K562 (cell line): ENCODE measurements at regions not wholly inside any gene's neighbourhood (a gene's known extent, or its start where the extent isn't known, plus 50 kb on each side); places are given as distances from the start of the nearest gene placed in this dataset.

Source experiments
- ATAC-seq: fragments of 200-7000 bp; cut with Tn5 transposase; 3 replicates; pipeline ENCODE4 v1.9.1; 2020; ENCODE audit warnings: moderate library complexity
- BruUV-seq: library from RNA; stranded (reverse); fragments of 400-500 nt; replicated peaks from 2 replicates; lab custom pipeline; 2021; lab: Mats Ljungman, UMichigan
- CTCF ChIA-PET: fragments of 300-600 bp; formaldehyde crosslinking; extraction: SDS; loops from one replicate; lab custom pipeline; 2021; ENCODE audit warnings: low intra/inter-chr PET ratio; lab: Yijun Ruan, JAX
- POLR2A ChIA-PET: fragments of 300-600, 350-650 bp; sonication (Branson Sonifier 250); formaldehyde crosslinking; extraction: SDS; loops from one replicate; lab custom pipeline; 2021; ENCODE audit warnings: antibody characterized with exemption, inconsistent platforms; lab: Yijun Ruan, JAX
- DNase-seq, 4 experiments: peaks; one replicate each; pipeline versions ENCODE4 v3.0.0 to v3.0.0-alpha.2; 2011 to 2018; ENCODE audit warnings: low spot score in 3 of 4, mixed read lengths in 3 of 4; ENCODE audit errors: extremely low read depth in 1 of 4
- FAIRE-seq: peaks from 2 replicates; lab custom pipeline; 2011; peaks lifted over from hg19 to GRCh38; lab: Jason Lieb, UNC
- H2AFZ ChIP-seq: 2 replicates; pipeline ENCODE4 v1.6.0; 2011; ENCODE audit warnings: low read depth, low read length, control low read depth, inconsistent platforms
- H3K27ac ChIP-seq: fragments of 200-600 bp; 3 replicates; pipeline ENCODE4 v1.8.0; 2011; ENCODE audit warnings: low read depth, mild to moderate bottlenecking, control low read depth, inconsistent platforms, low read length, moderate library complexity, mixed read lengths; ENCODE audit errors: extremely low read depth
- H3K27me3 ChIP-seq, 2 experiments: fragments of 300-600 bp in 1 of 2; 2 replicates in 1 of 2; 3 replicates in 1 of 2; pipeline versions ENCODE4 v1.6.0 to v1.8.0; 2011; ENCODE audit warnings: inconsistent platforms in 2 of 2, low read length in 2 of 2, mild to moderate bottlenecking in 1 of 2, mixed read lengths in 1 of 2, moderate library complexity in 1 of 2; ENCODE audit not compliant: control insufficient read depth in 2 of 2, insufficient read depth in 2 of 2
- H3K36me3 ChIP-seq: fragments of 300-600 bp; 3 replicates; pipeline ENCODE4 v1.8.0; 2011; ENCODE audit warnings: mild to moderate bottlenecking, low read length, inconsistent platforms; ENCODE audit not compliant: control insufficient read depth, insufficient read depth
- H3K4me1 ChIP-seq, 2 experiments: fragments of 200-600 bp in 1 of 2; replicated peaks in 1 of 2; 2 replicates in 1 of 2; 3 replicates in 1 of 2; pipeline versions ENCODE4 v1.5.1 to v1.8.0; 2011; ENCODE audit warnings: inconsistent platforms in 2 of 2, low read length in 2 of 2, mild to moderate bottlenecking in 1 of 2, mixed read lengths in 1 of 2, moderate library complexity in 1 of 2; ENCODE audit not compliant: control insufficient read depth in 2 of 2, insufficient read depth in 2 of 2
- H3K4me2 ChIP-seq: 2 replicates; pipeline ENCODE4 v1.6.1; 2011; ENCODE audit warnings: low read length, control low read depth, inconsistent platforms, mixed read lengths; ENCODE audit not compliant: insufficient read depth
- H3K4me3 ChIP-seq: fragments of 200-600 bp; sonication (generic), shearing (Covaris generic); 2 replicates; pipeline ENCODE4 v1.5.1; 2016; ENCODE audit warnings: control low read depth, inconsistent platforms
- H3K79me2 ChIP-seq: fragments of 200-600 bp; 3 replicates; pipeline ENCODE4 v1.8.0; 2011; ENCODE audit warnings: low read length, inconsistent platforms; ENCODE audit not compliant: control insufficient read depth, insufficient read depth
- H3K9ac ChIP-seq, 2 experiments: 2 replicates each; pipeline versions ENCODE4 v1.6.0 to v1.6.1; 2011; ENCODE audit warnings: low read depth in 2 of 2, low read length in 2 of 2, control low read depth in 1 of 2, inconsistent platforms in 1 of 2, mild to moderate bottlenecking in 1 of 2, mixed read lengths in 1 of 2; ENCODE audit not compliant: insufficient read depth in 1 of 2
- H3K9me1 ChIP-seq: one replicate; pipeline ENCODE4 v1.6.0; 2011; ENCODE audit warnings: inconsistent platforms, mild to moderate bottlenecking, low read length, moderate library complexity; ENCODE audit not compliant: control insufficient read depth, insufficient read depth
- H3K9me3 ChIP-seq: replicated peaks from 2 replicates; pipeline ENCODE4 v1.5.1; 2011; ENCODE audit warnings: low read depth, low read length, inconsistent platforms; ENCODE audit not compliant: control insufficient read depth, insufficient read depth
- H4K20me1 ChIP-seq: replicated peaks from 2 replicates; pipeline ENCODE4 v1.6.1; 2011; ENCODE audit warnings: low read length, inconsistent platforms, mixed read lengths; ENCODE audit not compliant: control insufficient read depth, insufficient read depth
- ARID1B ChIP-seq: fragments of 450-650 bp; IDR thresholded peaks from 2 replicates; pipeline ENCODE4 v1.6.1; 2016; ENCODE audit warnings: antibody characterized with exemption, mild to moderate bottlenecking, inconsistent platforms
- ATF4 ChIP-seq: fragments of 450-650 bp; formaldehyde crosslinking; IDR thresholded peaks from 2 replicates; pipeline ENCODE4 v1.4.0; 2022; ENCODE audit warnings: mild to moderate bottlenecking, moderate library complexity
- CCAR2 ChIP-seq: fragments of 200-400 bp; formaldehyde crosslinking; IDR thresholded peaks from 2 replicates; pipeline ENCODE4 v1.6.1; 2017; ENCODE audit warnings: mild to moderate bottlenecking, low read depth, low read length
- ERF ChIP-seq: fragments of 450-650 bp; formaldehyde crosslinking; IDR thresholded peaks from 2 replicates; pipeline ENCODE4 v1.4.0; 2020; ENCODE audit warnings: mild to moderate bottlenecking, mixed read lengths
- HNRNPUL1 ChIP-seq: fragments of 200-400 bp; formaldehyde crosslinking; IDR thresholded peaks from 2 replicates; pipeline ENCODE4 v1.6.1; 2017; ENCODE audit warnings: low read length
- ID3 ChIP-seq, 2 experiments: fragments of 250-450 bp in 1 of 2; fragments of 450-650 bp in 1 of 2; sonication (Bioruptor Pico) in 1 of 2; IDR thresholded peaks; 2 replicates each; pipeline versions ENCODE4 v1.6.1 to v1.8.0; 2016 to 2021; ENCODE audit warnings: mild to moderate bottlenecking in 2 of 2, moderate library complexity in 2 of 2, missing compliant biosample characterization in 1 of 2, missing genetic modification characterization in 1 of 2
- MYC ChIP-seq, 2 experiments: fragments of 250-450 bp in 1 of 2; sonication (Bioruptor Pico) in 1 of 2; IDR thresholded peaks; 2 replicates each; pipeline versions ENCODE4 v1.5.1 to v1.6.1; 2012 to 2021; ENCODE audit warnings: low read depth in 2 of 2, borderline replicate concordance in 1 of 2, improper control_type of control experiment in 1 of 2, low read length in 1 of 2, mild to moderate bottlenecking in 1 of 2, moderate library complexity in 1 of 2
- ZBTB40 ChIP-seq, 2 experiments: fragments of 450-650 bp in 1 of 2; sonication (generic) in 1 of 2; formaldehyde crosslinking in 1 of 2; IDR thresholded peaks; 2 replicates each; pipeline versions ENCODE4 v1.7.1 to v1.9.0; 2016 to 2022; ENCODE audit warnings: inconsistent platforms in 1 of 2, mild to moderate bottlenecking in 1 of 2, missing genetic modification reagents in 1 of 2
- ZEB2 ChIP-seq: fragments of 450-650 bp; IDR thresholded peaks from 2 replicates; pipeline ENCODE4 v1.6.1; 2016
- ZKSCAN8 ChIP-seq: fragments of 200-800 bp; sonication (Bioruptor generic); IDR thresholded peaks from 2 replicates; pipeline ENCODE4 v1.6.1; 2016; ENCODE audit warnings: missing genetic modification characterization, missing compliant biosample characterization
- ZNF175 ChIP-seq: fragments of 200-800 bp; sonication (Bioruptor generic); IDR thresholded peaks from 2 replicates; pipeline ENCODE4 v1.6.1; 2016; ENCODE audit warnings: low read depth, mild to moderate bottlenecking, missing genetic modification characterization, missing compliant biosample characterization
- ZNF408 ChIP-seq: fragments of 250-450 bp; sonication (Bioruptor Pico); IDR thresholded peaks from 2 replicates; pipeline ENCODE4 v1.4.0; 2020; ENCODE audit warnings: low read depth, mild to moderate bottlenecking, moderate library complexity
- WGBS: fragments of 100-300 bp; shearing (Covaris generic); methylation state at CpG from one replicate; pipeline ENCODE4 v1.1.6; 2016; ENCODE audit warnings: low coverage, mixed read lengths; ENCODE audit not compliant: insufficient coverage; ENCODE audit errors: missing lambda C conversion rate; 5-methylcytosine and 5-hydroxymethylcytosine counted together
- in situ Hi-C: fragments of 300-500 bp; cut with MboI; formaldehyde crosslinking; loops from 4 replicates; pipeline ENCODE4 v1.15.0; 2018; ENCODE audit warnings: inconsistent platforms, mixed read lengths
- intact Hi-C: fragments of 100-400 bp; cut with micrococcal nuclease; formaldehyde crosslinking; loops from 2 replicates; pipeline ENCODE4 v1.14.2; 2022

GRCh38 chr5:3891113-3891512 lies 295.5 kb downstream of the IRX1 start:
- CTCF ChIA-PET, result no interaction called here
- no peak for FAIRE-seq
- in situ Hi-C loops, result no loop called here
- Histone ChIP-seq H4K20me1 (no peaks in the 10 kb centered on the region), H3K9me3 (no peaks in the 10 kb centered on the region), H3K4me3 (no peak overlapping the region), H3K27me3 (no peaks in the 10 kb centered on the region), H3K36me3 (no peaks in the 10 kb centered on the region), H3K79me2 (no peaks in the 10 kb centered on the region), H3K27ac (no peak overlapping the region), H3K4me2 (no peak overlapping the region), H3K9ac (no peak overlapping the region), H3K4me1 (no peaks in the 10 kb centered on the region), H3K9me1 (no peaks in the 10 kb centered on the region), H2AFZ (no peak overlapping the region)
- DNase-seq, result no peak
- no peak for ATAC-seq
- WGBS, result 0% methylated on average over 3 of the region's 3 CpGs
- POLR2A ChIA-PET, result no interaction called here
- intact Hi-C loops, result no loop called here
- BruUV-seq, result no TSS peak
- TF ChIP-seq ZNF408 (CRISPR knock-in tag) (no peak), ID3 (CRISPR knock-in tag; IDR thresholded peaks at IDR 0.05) (no peak), ID3 (tag; IDR thresholded peaks at IDR 0.05) (no peak), ERF (CRISPR knock-in tag) (no peak), CCAR2 (no peak), HNRNPUL1 (no peak), ZBTB40 (IDR thresholded peaks at IDR 0.05) (no peak), ZBTB40 (CRISPR knock-in tag; IDR thresholded peaks at IDR 0.05) (no peak), ZKSCAN8 (CRISPR knock-in tag) (no peak), ZEB2 (no peak), ATF4 (CRISPR knock-in tag) (no peak), MYC (IDR thresholded peaks at IDR 0.05; ENCODE audit: low read depth, low read length) (no peak), MYC (CRISPR knock-in tag; IDR thresholded peaks at IDR 0.05; ENCODE audit: borderline replicate concordance, low read depth) (no peak), ZNF175 (no peak), ARID1B (no peak)
